ENCODE measurements at regions not wholly inside any gene's neighbourhood (a gene's known extent, or its start where the extent isn't known, plus 50 kb on each side); places are given as distances from the start of the nearest gene placed in this dataset.
A peak's percentile ranks its signal among the peaks of the same experiment; 100 is the strongest.

DNA sequence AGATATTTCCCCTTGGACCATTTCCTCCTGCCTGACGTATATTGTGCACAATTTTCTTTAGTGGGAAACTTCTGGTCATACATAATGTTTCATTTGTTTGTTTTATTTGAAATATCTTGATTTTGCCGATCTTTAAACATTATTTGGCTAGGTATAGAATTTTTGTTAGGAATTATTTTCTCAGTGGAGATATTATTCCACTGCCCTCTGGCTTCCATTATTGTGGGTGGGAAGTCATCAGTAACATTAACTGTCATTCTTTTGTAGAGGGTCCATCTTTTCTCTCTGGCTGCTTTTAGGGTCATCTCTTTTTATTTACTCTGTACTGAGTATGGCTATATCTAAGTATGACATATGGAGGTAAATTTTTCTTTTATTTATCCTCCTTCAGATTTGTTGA is 135.5 kb upstream of the LIPC start:
- Histone ChIP-seq H3K36me3 (ENCODE audit: control insufficient read depth in 3 of 3, insufficient read depth in 2 of 3, low read depth in 1 of 3, low read length in 3 of 3) (no peaks in the 10 kb centered on the region), H3K27me3 (ENCODE audit: control insufficient read depth in 3 of 3, insufficient read depth in 3 of 3, low read length in 3 of 3) (no peaks in the 10 kb centered on the region), H3K4me3 (ENCODE audit: low read depth in 1 of 3, low read length in 3 of 3) (no peak overlapping the region), H3K27ac (ENCODE audit: low read depth in 1 of 3, low read length in 2 of 3) (no peak overlapping the region), H3K4me1 (ENCODE audit: control insufficient read depth in 3 of 3, insufficient read depth in 2 of 3, low read depth in 1 of 3, low read length in 2 of 3) (peaks cover 0 to 11% (median 2%) of the 10 kb centered on the region in 3 donors), H3K9me3 (ENCODE audit: control insufficient read depth in 2 of 2, insufficient read depth in 1 of 2, low read depth in 1 of 2, low read length in 1 of 2) (peaks cover 0 to 13% of the 10 kb centered on the region in 2 donors)
- DNase-seq (no peak), FAIRE-seq (no peak)
- WGBS, 3 donors: 48 to 79% (median 71%) methylated on average over 2 of the region's 2 CpGs

DNA sequence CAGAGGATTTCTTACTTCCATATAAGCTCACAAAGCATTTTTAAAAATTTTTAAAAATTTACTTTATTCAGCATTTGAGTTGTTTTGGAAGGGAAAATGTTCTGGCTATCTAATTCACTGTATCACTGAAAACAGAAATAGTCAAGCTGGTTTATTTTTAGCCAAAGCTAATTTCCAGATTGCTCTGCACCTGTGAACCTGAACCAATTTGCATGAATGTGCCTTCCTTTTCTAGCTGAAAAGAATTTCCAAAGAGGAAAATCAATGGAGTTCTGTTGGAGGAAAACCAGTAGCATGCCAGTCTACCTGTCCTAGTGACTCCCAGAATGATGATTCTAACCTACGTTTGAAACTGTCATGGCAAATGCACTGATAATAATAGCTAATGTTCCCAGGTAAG is 134.2 kb upstream of the LIPC start:
- H3K9me3 ChIP-seq (ENCODE audit: control insufficient read depth in 2 of 2, insufficient read depth in 1 of 2, low read depth in 1 of 2, low read length in 1 of 2): peaks cover 0 to 5% of the 10 kb centered on the region in 2 donors
- H3K4me3 ChIP-seq (ENCODE audit: low read depth in 1 of 3, low read length in 3 of 3): no peak overlapping the region
- 85 to 97% (median 93%) methylated on average over 1 of the region's 1 CpG for WGBS, 3 donors
- FAIRE-seq: no peak
- H3K4me1 ChIP-seq (ENCODE audit: control insufficient read depth in 3 of 3, insufficient read depth in 2 of 3, low read depth in 1 of 3, low read length in 2 of 3): peaks cover 0 to 11% (median 2%) of the 10 kb centered on the region in 3 donors
- no peak for DNase-seq
- no peaks in the 10 kb centered on the region for H3K36me3 ChIP-seq (ENCODE audit: control insufficient read depth in 3 of 3, insufficient read depth in 2 of 3, low read depth in 1 of 3, low read length in 3 of 3)
- no peaks in the 10 kb centered on the region for H3K27me3 ChIP-seq (ENCODE audit: control insufficient read depth in 3 of 3, insufficient read depth in 3 of 3, low read length in 3 of 3)
- no peak overlapping the region for H3K27ac ChIP-seq (ENCODE audit: low read depth in 1 of 3, low read length in 2 of 3)

DNA sequence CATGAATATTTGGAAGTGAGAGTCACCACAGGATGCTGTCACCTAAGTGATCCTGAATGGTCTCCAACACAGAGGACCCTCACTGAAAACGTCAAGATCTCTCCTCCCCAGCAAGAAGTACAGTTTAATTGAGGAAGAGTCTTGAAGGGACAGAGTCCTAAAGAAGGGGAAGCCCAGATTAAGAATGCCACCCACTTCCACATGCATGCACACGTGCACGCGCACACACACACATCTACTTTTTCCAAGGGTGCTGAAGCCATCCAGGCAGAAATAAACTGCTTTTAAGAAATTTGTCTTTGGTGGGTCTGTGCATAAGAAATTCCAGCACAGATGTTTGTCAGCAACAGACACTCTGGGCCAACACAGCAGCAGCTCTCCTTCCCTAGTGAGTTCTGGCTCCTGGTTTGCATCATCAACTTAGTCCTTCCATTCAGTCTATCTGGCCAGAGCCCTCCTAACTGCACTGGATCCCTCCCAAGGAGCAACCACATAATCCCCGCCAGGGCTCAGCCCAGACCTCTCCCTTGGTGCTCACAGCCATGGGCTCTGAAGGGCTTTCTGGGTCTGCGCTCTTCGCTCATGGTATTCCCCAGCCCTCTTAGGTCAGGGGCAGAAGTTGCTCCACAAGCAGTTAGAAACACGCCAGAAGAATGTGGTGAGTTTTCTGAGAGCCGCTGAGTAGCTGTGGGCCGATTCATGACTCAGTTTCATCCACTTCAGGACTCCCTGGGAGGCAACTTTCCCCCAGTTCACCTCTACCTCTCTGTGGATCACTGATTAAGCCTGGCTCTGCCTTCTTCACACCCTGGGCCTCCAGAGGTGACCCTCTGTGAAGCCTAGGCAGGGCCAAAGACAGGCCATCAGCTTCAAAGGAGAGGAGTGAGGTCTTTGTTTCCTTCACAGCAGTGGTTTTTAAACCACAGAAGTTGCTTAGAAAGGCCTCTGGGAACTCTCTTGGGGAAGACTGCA is 132.6 kb upstream of the LIPC start:
- Histone ChIP-seq H3K9me3 (ENCODE audit: control insufficient read depth in 2 of 2, insufficient read depth in 1 of 2, low read depth in 1 of 2, low read length in 1 of 2) (peaks cover 0 to 3% of the 10 kb centered on the region in 2 donors), H3K36me3 (ENCODE audit: control insufficient read depth in 3 of 3, insufficient read depth in 2 of 3, low read depth in 1 of 3, low read length in 3 of 3) (no peaks in the 10 kb centered on the region), H3K27me3 (ENCODE audit: control insufficient read depth in 3 of 3, insufficient read depth in 3 of 3, low read length in 3 of 3) (no peaks in the 10 kb centered on the region), H3K4me1 (ENCODE audit: control insufficient read depth in 3 of 3, insufficient read depth in 2 of 3, low read depth in 1 of 3, low read length in 2 of 3) (peaks cover 0 to 6% (median 0%) of the 10 kb centered on the region in 3 donors), H3K27ac (ENCODE audit: low read depth in 1 of 3, low read length in 2 of 3) (no peak overlapping the region), H3K4me3 (ENCODE audit: low read depth in 1 of 3, low read length in 3 of 3) (no peak overlapping the region)
- FAIRE-seq (no peak), DNase-seq (no peak)
- 82 to 89% (median 83%) methylated on average over 10 of the region's 10 CpGs for WGBS, 3 donors

DNA sequence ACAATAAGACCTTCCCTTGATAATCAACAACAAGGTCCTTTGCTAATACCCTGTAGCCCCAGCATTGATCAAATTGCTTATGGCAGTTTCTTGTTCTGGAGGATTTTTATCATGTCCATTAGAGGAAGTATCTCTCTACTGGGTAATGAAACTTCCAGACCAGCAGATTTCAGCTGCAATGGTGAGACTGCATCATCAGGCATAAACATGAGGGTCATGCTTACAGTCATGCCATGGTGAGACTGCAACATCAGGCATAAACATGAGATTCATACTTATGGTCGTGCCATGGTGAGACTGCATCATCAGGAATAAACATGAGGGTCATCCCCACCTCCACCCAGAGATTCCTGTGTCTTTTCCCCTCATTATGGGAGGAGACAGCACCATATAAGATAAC is 129.0 kb upstream of the LIPC start:
- no peak overlapping the region for H3K27ac ChIP-seq (ENCODE audit: low read depth in 1 of 3, low read length in 2 of 3)

DNA sequence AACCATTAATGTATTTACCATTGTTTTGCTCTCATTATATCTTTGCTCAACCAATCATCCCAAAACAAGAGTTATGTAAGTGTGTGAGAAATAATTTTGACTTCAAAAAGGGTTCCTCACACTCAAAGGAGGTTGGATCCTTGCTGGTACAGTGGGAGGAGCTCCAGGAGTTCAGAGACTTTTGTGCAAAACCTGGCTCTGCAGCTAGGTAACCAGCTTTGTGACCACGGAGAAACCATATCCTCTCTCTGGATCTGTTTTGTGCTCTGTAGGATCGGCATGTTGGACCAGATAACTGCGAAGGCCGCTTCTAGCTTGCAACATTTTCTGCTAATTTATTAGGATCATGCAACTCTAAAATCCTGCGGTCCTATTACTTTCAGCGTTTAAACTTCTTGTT is 128.6 kb upstream of the LIPC start:
- no peak for FAIRE-seq
- Histone ChIP-seq H3K27ac (ENCODE audit: low read depth in 1 of 3, low read length in 2 of 3) (no peak overlapping the region), H3K4me1 (ENCODE audit: control insufficient read depth in 3 of 3, insufficient read depth in 2 of 3, low read depth in 1 of 3, low read length in 2 of 3) (no peaks in the 10 kb centered on the region), H3K36me3 (ENCODE audit: control insufficient read depth in 3 of 3, insufficient read depth in 2 of 3, low read depth in 1 of 3, low read length in 3 of 3) (no peaks in the 10 kb centered on the region), H3K4me3 (ENCODE audit: low read depth in 1 of 3, low read length in 3 of 3) (no peak overlapping the region), H3K9me3 (ENCODE audit: control insufficient read depth in 2 of 2, insufficient read depth in 1 of 2, low read depth in 1 of 2, low read length in 1 of 2) (peaks cover 0 to under 1% of the 10 kb centered on the region in 2 donors), H3K27me3 (ENCODE audit: control insufficient read depth in 3 of 3, insufficient read depth in 3 of 3, low read length in 3 of 3) (no peaks in the 10 kb centered on the region)
- WGBS, 3 donors: 86 to 96% (median 87%) methylated on average over 6 of the region's 6 CpGs
- DNase-seq: no peak

More for the DNA sequence above, 129.0 kb upstream of the LIPC start:
- FAIRE-seq: no peak
- Histone ChIP-seq H3K4me3 (ENCODE audit: low read depth in 1 of 3, low read length in 3 of 3) (no peak overlapping the region), H3K27me3 (ENCODE audit: control insufficient read depth in 3 of 3, insufficient read depth in 3 of 3, low read length in 3 of 3) (no peaks in the 10 kb centered on the region), H3K9me3 (ENCODE audit: control insufficient read depth in 2 of 2, insufficient read depth in 1 of 2, low read depth in 1 of 2, low read length in 1 of 2) (peaks cover 0 to 3% of the 10 kb centered on the region in 2 donors), H3K4me1 (ENCODE audit: control insufficient read depth in 3 of 3, insufficient read depth in 2 of 3, low read depth in 1 of 3, low read length in 2 of 3) (no peaks in the 10 kb centered on the region), H3K36me3 (ENCODE audit: control insufficient read depth in 3 of 3, insufficient read depth in 2 of 3, low read depth in 1 of 3, low read length in 3 of 3) (no peaks in the 10 kb centered on the region)
- DNase-seq: no peak
- 68 to 92% (median 85%) methylated on average over 1 of the region's 1 CpG for WGBS, 3 donors

DNA sequence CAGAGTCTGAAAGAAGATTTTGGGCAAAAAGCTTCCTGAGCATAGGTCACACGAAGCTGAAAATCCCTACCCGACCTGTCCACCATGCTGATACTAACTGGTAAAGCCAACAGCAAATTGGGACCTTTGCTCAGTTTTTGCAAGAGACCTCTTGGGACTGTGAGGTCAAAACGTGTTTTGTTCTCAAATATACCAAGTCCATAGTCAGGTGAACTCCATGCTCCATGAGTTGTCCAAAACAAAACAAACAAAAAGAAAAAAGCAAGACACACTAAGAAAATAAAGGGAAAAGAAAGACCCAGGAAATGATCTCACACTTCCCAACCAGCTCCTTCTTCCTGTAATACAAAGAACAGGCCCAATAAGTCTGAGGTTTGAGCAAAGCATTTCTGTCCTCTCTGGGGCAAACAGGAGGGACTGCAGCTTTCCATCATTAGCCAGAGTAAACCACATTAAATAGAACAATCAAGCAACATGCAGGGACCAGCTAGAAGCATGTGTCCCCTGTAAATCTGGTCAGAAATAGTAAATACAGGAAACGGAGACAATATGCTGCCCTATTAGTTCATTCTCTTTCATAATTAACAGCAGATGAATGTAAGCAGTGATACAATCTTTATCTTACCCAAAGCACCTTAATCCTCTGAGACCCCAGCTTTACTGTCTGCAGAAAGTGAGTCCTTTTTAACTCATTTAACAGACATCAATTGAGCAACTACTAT is 125.0 kb upstream of the LIPC start:
- no peaks in the 10 kb centered on the region for H3K27me3 ChIP-seq (ENCODE audit: control insufficient read depth in 3 of 3, insufficient read depth in 3 of 3, low read length in 3 of 3)
- no peaks in the 10 kb centered on the region for H3K9me3 ChIP-seq (ENCODE audit: control insufficient read depth in 2 of 2, insufficient read depth in 1 of 2, low read depth in 1 of 2, low read length in 1 of 2)
- no peaks in the 10 kb centered on the region for H3K36me3 ChIP-seq (ENCODE audit: control insufficient read depth in 3 of 3, insufficient read depth in 2 of 3, low read depth in 1 of 3, low read length in 3 of 3)
- WGBS, 3 donors: 77 to 88% (median 80%) methylated on average over 4 of the region's 4 CpGs
- FAIRE-seq (no peak), DNase-seq (no peak)
- H3K4me3 ChIP-seq (ENCODE audit: low read depth in 1 of 3, low read length in 3 of 3): no peak overlapping the region
- H3K27ac ChIP-seq (ENCODE audit: low read depth in 1 of 3, low read length in 2 of 3): peak overlapping the region in 1 of 3 donors; percentile 24
- H3K4me1 ChIP-seq (ENCODE audit: control insufficient read depth in 3 of 3, insufficient read depth in 2 of 3, low read depth in 1 of 3, low read length in 2 of 3): no peaks in the 10 kb centered on the region

DNA sequence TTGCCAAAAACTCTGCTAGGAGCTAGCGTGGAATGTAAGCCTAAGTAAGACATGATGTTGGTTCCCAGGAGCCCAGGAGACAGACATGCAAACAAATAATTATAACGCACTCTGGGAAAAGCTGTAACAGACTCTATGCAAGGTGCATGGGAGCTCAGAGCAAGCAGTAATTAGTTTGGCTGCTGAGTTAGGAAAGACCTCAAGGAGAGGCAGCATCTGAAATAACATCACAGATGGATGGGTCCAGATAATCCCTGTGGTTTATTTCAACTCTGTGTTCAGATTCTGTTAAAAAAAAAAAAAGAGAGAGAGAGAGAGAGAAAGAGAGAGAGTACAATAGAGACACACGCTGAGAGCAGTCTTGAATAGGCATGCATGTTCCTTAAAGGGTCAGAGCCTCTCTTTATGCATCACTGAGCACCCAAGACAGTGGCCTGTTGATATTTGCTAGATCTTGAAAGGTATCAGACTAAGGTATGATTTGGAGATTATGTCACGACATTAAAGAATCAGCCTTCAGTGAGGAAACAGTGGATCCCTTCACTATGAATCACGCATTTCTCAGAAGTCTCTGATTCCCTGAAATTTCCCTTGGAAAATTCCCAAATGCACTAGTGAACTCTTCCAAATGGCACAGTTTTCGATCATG is 124.4 kb upstream of the LIPC start:
- no peak overlapping the region for H3K27ac ChIP-seq (ENCODE audit: low read depth in 1 of 3, low read length in 2 of 3)
- no peak overlapping the region for H3K4me3 ChIP-seq (ENCODE audit: low read depth in 1 of 3, low read length in 3 of 3)
- no peaks in the 10 kb centered on the region for H3K9me3 ChIP-seq (ENCODE audit: control insufficient read depth in 2 of 2, insufficient read depth in 1 of 2, low read depth in 1 of 2, low read length in 1 of 2)
- 73 to 91% (median 79%) methylated on average over 6 of the region's 6 CpGs for WGBS, 3 donors
- no peak for DNase-seq
- H3K4me1 ChIP-seq (ENCODE audit: control insufficient read depth in 3 of 3, insufficient read depth in 2 of 3, low read depth in 1 of 3, low read length in 2 of 3): no peaks in the 10 kb centered on the region
- H3K36me3 ChIP-seq (ENCODE audit: control insufficient read depth in 3 of 3, insufficient read depth in 2 of 3, low read depth in 1 of 3, low read length in 3 of 3): no peaks in the 10 kb centered on the region
- FAIRE-seq: no peak
- no peaks in the 10 kb centered on the region for H3K27me3 ChIP-seq (ENCODE audit: control insufficient read depth in 3 of 3, insufficient read depth in 3 of 3, low read length in 3 of 3)

DNA sequence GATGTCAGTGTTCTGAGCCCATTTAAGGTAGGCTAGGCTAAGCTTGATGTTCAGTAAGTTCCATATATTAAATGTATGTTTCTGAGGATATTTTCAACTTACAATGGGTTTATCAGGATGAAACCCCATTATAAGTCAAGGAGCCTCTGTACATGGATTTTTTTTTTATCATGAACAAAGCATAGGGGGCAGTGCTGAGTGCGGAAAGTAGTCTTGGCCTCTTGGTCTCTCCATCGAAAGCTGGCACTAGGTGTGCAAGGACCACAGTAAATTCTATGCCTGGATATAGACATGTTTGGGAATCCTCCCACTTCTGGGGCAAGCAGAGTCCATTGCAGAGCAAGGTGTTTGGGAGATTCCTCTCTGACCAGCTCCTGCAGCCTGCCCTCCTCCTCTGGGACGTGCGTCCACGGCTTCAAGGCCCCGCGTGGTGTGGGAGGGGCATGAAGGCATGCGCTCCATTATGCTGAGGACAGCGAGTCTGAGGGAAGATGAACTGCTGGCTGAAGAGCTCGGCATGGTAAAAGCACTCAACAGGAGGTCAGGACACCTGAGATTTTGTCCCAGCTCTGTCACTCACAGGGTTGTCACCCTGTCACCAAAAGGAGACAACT is 122.9 kb upstream of the LIPC start:
- Histone ChIP-seq H3K27ac (ENCODE audit: low read depth in 1 of 3, low read length in 2 of 3) (no peak overlapping the region), H3K27me3 (ENCODE audit: control insufficient read depth in 3 of 3, insufficient read depth in 3 of 3, low read length in 3 of 3) (no peaks in the 10 kb centered on the region), H3K4me3 (ENCODE audit: low read depth in 1 of 3, low read length in 3 of 3) (no peak overlapping the region), H3K36me3 (ENCODE audit: control insufficient read depth in 3 of 3, insufficient read depth in 2 of 3, low read depth in 1 of 3, low read length in 3 of 3) (no peaks in the 10 kb centered on the region), H3K4me1 (ENCODE audit: control insufficient read depth in 3 of 3, insufficient read depth in 2 of 3, low read depth in 1 of 3, low read length in 2 of 3) (no peaks in the 10 kb centered on the region), H3K9me3 (ENCODE audit: control insufficient read depth in 2 of 2, insufficient read depth in 1 of 2, low read depth in 1 of 2, low read length in 1 of 2) (no peaks in the 10 kb centered on the region)
- DNase-seq (no peak), FAIRE-seq (no peak)
- WGBS, 3 donors: 90 to 92% (median 91%) methylated on average over 10 of the region's 10 CpGs
